ENCODE measurements at regions not wholly inside any gene's neighbourhood (a gene's known extent, or its start where the extent isn't known, plus 50 kb on each side); places are given as distances from the start of the nearest gene placed in this dataset.

DNA sequence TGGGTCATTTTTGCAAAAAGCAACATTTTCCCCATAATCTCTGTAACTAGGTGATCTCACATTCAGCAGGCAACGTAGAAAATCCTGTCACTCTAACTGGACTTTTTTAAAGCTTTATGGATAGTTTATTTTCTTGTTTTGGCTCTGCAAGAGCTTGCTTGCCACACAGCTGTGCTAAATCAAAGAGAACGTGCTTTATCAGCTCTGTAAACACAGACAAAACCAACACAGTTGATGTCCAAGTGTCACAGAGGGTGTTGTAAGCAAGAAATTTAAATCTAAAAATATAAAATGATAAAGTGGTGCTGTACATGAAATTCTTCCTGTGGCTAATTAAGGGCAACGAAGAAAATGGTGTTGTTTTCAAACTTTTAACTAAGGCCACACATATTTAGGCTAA lies 97.5 kb upstream of the STAC start:
- TF ChIP-seq CTCF (conservative IDR thresholded peaks at IDR 0.05; ENCODE audit: low read length), result no peak
- TF ChIP-seq EZH2phosphoT487 (IDR thresholded peaks at IDR 0.05; ENCODE audit: borderline replicate concordance), result no peak
